Chondrocyte (in vitro differentiated cells): ENCODE measurements at regions not wholly inside any gene's neighbourhood (a gene's known extent, or its start where the extent isn't known, plus 50 kb on each side); places are given as distances from the start of the nearest gene placed in this dataset.

Experiments
- DNase-seq: peaks from one replicate; pipeline ENCODE4 v3.0.0; 2021; ENCODE audit warnings: mixed read lengths, low spot score
- H3K27ac Mint-ChIP-seq: one replicate; pipeline ENCODE4 v1.8.0; 2021; ENCODE audit warnings: mild to moderate bottlenecking, moderate library complexity, mixed read lengths; ENCODE audit not compliant: unreplicated experiment
- H3K27me3 Mint-ChIP-seq: 2 replicates; pipeline ENCODE4 v1.8.0; 2021; ENCODE audit warnings: low read depth, mixed read lengths
- H3K36me3 Mint-ChIP-seq: 2 replicates; pipeline ENCODE4 v1.8.0; 2021; ENCODE audit warnings: low read depth, mixed read lengths
- H3K4me1 Mint-ChIP-seq: 2 replicates; pipeline ENCODE4 v1.8.0; 2021; ENCODE audit warnings: low read depth, mild to moderate bottlenecking, mixed read lengths
- H3K4me3 Mint-ChIP-seq: one replicate; pipeline ENCODE4 v1.8.0; 2021; ENCODE audit warnings: mild to moderate bottlenecking, moderate library complexity, mixed read lengths; ENCODE audit not compliant: unreplicated experiment
- H3K9me3 Mint-ChIP-seq: 2 replicates; pipeline ENCODE4 v1.8.0; 2021; ENCODE audit warnings: low read depth, mixed read lengths
- CTCF ChIP-seq: fragments of 200-600 bp; sonication (generic); IDR thresholded peaks from 2 replicates; pipeline ENCODE4 v1.5.0; 2021; ENCODE audit warnings: antibody characterized with exemption, mild to moderate bottlenecking, moderate library complexity

GRCh38 chr2:60118917-60119316 is 434.5 kb downstream of the BCL11A start:
- no peaks in the 10 kb centered on the region for H3K36me3 Mint-ChIP-seq
- peaks cover 7% of the 10 kb centered on the region for H3K4me1 Mint-ChIP-seq
- H3K9me3 Mint-ChIP-seq = peaks cover 23% of the 10 kb centered on the region
- H3K4me3 Mint-ChIP-seq = no peak overlapping the region
- H3K27me3 Mint-ChIP-seq = no peaks in the 10 kb centered on the region
- H3K27ac Mint-ChIP-seq = no peak overlapping the region
- TF ChIP-seq CTCF = no peak
- DNase-seq = no peak

GRCh38 chr2:60118061-60118460 is 435.4 kb downstream of the BCL11A start:
- Mint-ChIP-seq H3K9me3 (peaks cover 23% of the 10 kb centered on the region), H3K4me3 (no peak overlapping the region), H3K36me3 (no peaks in the 10 kb centered on the region), H3K27ac (no peak overlapping the region), H3K4me1 (peaks cover 7% of the 10 kb centered on the region), H3K27me3 (no peaks in the 10 kb centered on the region)
- DNase-seq = no peak
- no peak for TF ChIP-seq CTCF

GRCh38 chr2:60116161-60116875 is 437.1 kb downstream of the BCL11A start:
- no peak overlapping the region for H3K27ac Mint-ChIP-seq

GRCh38 chr2:60109744-60110143 is 443.7 kb downstream of the BCL11A start:
- Mint-ChIP-seq H3K4me1 (peaks cover 6% of the 10 kb centered on the region), H3K9me3 (no peaks in the 10 kb centered on the region), H3K4me3 (no peak overlapping the region), H3K27ac (no peak overlapping the region), H3K27me3 (no peaks in the 10 kb centered on the region), H3K36me3 (no peaks in the 10 kb centered on the region)
- TF ChIP-seq CTCF = no peak
- no peak for DNase-seq

More at GRCh38 chr2:60116161-60116875, 437.1 kb downstream of the BCL11A start:
- H3K9me3 Mint-ChIP-seq = peaks cover 20% of the 10 kb centered on the region
- no peak overlapping the region for H3K4me3 Mint-ChIP-seq
- no peaks in the 10 kb centered on the region for H3K27me3 Mint-ChIP-seq
- TF ChIP-seq CTCF = no peak
- DNase-seq = no peak
- H3K4me1 Mint-ChIP-seq = peaks cover 7% of the 10 kb centered on the region
- no peaks in the 10 kb centered on the region for H3K36me3 Mint-ChIP-seq

GRCh38 chr2:60106836-60107529 is 446.5 kb downstream of the BCL11A start:
- H3K4me3 Mint-ChIP-seq = no peak overlapping the region
- H3K4me1 Mint-ChIP-seq = no peaks in the 10 kb centered on the region
- TF ChIP-seq CTCF = no peak
- DNase-seq = no peak
- no peaks in the 10 kb centered on the region for H3K27me3 Mint-ChIP-seq
- no peaks in the 10 kb centered on the region for H3K9me3 Mint-ChIP-seq
- no peak overlapping the region for H3K27ac Mint-ChIP-seq
- H3K36me3 Mint-ChIP-seq = no peaks in the 10 kb centered on the region
